ENCODE measurements at regions not wholly inside any gene's neighbourhood (a gene's known extent, or its start where the extent isn't known, plus 50 kb on each side); places are given as distances from the start of the nearest gene placed in this dataset.
"Not testable (repeated sequence)": the region's sequence is repeated elsewhere in the genome, so short reads cannot be mapped to it uniquely, and the experiment has no call there.

DNA sequence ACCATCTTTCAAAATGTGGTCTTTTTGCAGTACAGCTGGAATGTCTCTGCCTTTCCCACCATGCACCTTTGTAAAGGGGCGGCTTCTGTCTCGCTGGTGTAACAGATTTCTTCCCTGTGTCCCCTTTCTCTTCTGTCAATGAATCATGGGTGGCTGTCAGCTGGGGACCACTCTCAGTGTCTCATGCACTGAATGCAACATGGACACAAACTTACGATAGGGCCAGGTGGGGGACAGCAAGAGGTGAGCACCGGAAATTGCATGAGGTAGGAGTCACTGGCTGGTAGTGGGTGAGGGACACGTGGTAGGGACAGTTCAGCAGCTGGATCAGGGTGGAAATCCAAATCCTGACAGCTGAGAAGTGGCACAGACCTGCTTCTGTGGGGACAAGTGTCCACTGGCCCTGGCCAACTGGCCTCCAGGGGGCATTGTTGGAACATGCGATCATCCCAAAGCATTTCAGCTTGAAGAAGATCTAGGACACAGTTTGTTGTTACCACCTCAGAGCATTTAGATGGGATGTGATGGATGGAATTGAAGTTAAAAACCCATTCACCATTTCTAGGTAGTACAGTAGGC is 1383.5 kb downstream of the CDH12 start:
- H3K9me3 ChIP-seq (replicated peaks; ENCODE audit: control insufficient read depth, insufficient read depth, low read length); H3K27ac ChIP-seq (ENCODE audit: control insufficient read depth, insufficient read depth); intact Hi-C loops (cut with micrococcal nuclease; ENCODE audit: unreplicated experiment); H3K4me3 ChIP-seq; H2AFZ ChIP-seq (ENCODE audit: control insufficient read depth, low read depth, low read length); FAIRE-seq; H3K36me3 ChIP-seq (ENCODE audit: control insufficient read depth in 2 of 2, insufficient read depth in 2 of 2, low read length in 1 of 2); H3K27me3 ChIP-seq (replicated peaks in 1 of 2; ENCODE audit: control insufficient read depth in 2 of 2, insufficient read depth in 2 of 2, low read length in 1 of 2); H3K4me1 ChIP-seq (ENCODE audit: control insufficient read depth, insufficient read depth, low read length); POLR2A ChIA-PET; CTCF ChIA-PET; DNase-seq (ENCODE audit: low read depth, low spot score); BruUV-seq (replicated peaks); H3K9ac ChIP-seq (ENCODE audit: control insufficient read depth, insufficient read depth, low read length); RAD21 ChIA-PET (ENCODE audit: unreplicated experiment); in situ Hi-C loops (cut with MboI); H3K4me2 ChIP-seq (ENCODE audit: control insufficient read depth, insufficient read depth); SMC1A ChIA-PET (ENCODE audit: uncharacterized antibody, unreplicated experiment); H4K20me1 ChIP-seq (ENCODE audit: control insufficient read depth, insufficient read depth); H3K79me2 ChIP-seq (ENCODE audit: control insufficient read depth, insufficient read depth, low read length): not testable (repeated sequence)
- TF ChIP-seq, protein P1, sequence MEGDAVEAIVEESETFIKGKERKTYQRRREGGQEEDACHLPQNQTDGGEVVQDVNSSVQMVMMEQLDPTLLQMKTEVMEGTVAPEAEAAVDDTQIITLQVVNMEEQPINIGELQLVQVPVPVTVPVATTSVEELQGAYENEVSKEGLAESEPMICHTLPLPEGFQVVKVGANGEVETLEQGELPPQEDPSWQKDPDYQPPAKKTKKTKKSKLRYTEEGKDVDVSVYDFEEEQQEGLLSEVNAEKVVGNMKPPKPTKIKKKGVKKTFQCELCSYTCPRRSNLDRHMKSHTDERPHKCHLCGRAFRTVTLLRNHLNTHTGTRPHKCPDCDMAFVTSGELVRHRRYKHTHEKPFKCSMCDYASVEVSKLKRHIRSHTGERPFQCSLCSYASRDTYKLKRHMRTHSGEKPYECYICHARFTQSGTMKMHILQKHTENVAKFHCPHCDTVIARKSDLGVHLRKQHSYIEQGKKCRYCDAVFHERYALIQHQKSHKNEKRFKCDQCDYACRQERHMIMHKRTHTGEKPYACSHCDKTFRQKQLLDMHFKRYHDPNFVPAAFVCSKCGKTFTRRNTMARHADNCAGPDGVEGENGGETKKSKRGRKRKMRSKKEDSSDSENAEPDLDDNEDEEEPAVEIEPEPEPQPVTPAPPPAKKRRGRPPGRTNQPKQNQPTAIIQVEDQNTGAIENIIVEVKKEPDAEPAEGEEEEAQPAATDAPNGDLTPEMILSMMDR (IDR thresholded peaks at IDR 0.05 in 2 of 3, conservative IDR thresholded peaks at IDR 0.05 in 1 of 3; ENCODE audit: control insufficient read depth in 2 of 3, extremely low read depth in 1 of 3, insufficient read depth in 1 of 3, low read depth in 3 of 3, low read length in 3 of 3), result peak in 1 of 3 experiments; percentile 24; a peak in 2 of 6 replicates
- 97% methylated on average over 6 of the region's 6 CpGs for WGBS (ENCODE audit: insufficient coverage, insufficient replicate concordance, low lambda C conversion rate, missing lambda C conversion rate)
- peak; percentile 51 for ATAC-seq

DNA sequence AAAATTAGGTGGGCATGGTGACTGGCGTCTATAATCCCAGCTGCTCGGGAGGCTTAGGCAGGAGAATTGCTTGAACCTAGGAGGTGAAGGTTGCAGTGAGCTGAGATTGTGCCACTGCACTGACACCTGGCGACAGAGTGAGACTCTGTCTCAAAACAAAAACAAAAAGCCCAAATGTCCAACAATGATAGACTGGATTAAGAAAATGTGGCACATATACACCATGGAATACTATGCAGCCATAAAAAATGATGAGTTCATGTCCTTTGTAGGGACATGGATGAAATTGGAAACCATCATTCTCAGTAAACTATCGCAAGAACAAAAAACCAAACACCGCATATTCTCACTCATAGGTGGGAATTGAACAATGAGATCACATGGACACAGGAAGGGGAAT is 1385.6 kb downstream of the CDH12 start:
- ATAC-seq; H3K9me3 ChIP-seq (replicated peaks; ENCODE audit: control insufficient read depth, insufficient read depth, low read length); H3K4me1 ChIP-seq (ENCODE audit: control insufficient read depth, insufficient read depth, low read length); FAIRE-seq; POLR2A ChIA-PET; SMC1A ChIA-PET (ENCODE audit: uncharacterized antibody, unreplicated experiment); H3K27ac ChIP-seq (ENCODE audit: control insufficient read depth, insufficient read depth); H4K20me1 ChIP-seq (ENCODE audit: control insufficient read depth, insufficient read depth); H3K36me3 ChIP-seq (ENCODE audit: control insufficient read depth in 2 of 2, insufficient read depth in 2 of 2, low read length in 1 of 2); H3K4me2 ChIP-seq (ENCODE audit: control insufficient read depth, insufficient read depth); H3K27me3 ChIP-seq (replicated peaks in 1 of 2; ENCODE audit: control insufficient read depth in 2 of 2, insufficient read depth in 2 of 2, low read length in 1 of 2); H3K9ac ChIP-seq (ENCODE audit: control insufficient read depth, insufficient read depth, low read length); H3K79me2 ChIP-seq (ENCODE audit: control insufficient read depth, insufficient read depth, low read length); H2AFZ ChIP-seq (ENCODE audit: control insufficient read depth, low read depth, low read length); RAD21 ChIA-PET (ENCODE audit: unreplicated experiment); CTCF ChIA-PET; intact Hi-C loops (cut with micrococcal nuclease; ENCODE audit: unreplicated experiment); H3K4me3 ChIP-seq; in situ Hi-C loops (cut with MboI); BruUV-seq (replicated peaks); DNase-seq (ENCODE audit: low read depth, low spot score): not testable (repeated sequence)
- 90% methylated on average over 2 of the region's 5 CpGs for WGBS (ENCODE audit: insufficient coverage, insufficient replicate concordance, low lambda C conversion rate, missing lambda C conversion rate)

DNA sequence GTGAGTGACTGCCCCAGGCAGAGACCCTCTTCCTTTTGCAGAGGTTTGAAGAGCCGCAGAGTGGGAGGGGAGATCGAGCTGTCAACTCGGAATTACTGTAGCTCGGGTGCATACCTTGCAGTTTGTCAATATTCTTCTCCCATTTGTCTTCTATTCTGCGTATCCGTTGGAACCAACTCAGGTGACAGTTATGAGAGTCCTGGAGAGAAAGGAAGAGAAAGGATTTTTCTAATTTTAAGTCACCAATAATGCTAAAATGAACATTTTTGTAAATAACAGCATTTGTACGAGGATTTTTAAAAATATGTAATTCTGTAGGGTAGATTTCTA is 1393.4 kb downstream of the CDH12 start:
- SMC1A ChIA-PET (ENCODE audit: uncharacterized antibody, unreplicated experiment); H3K27ac ChIP-seq (ENCODE audit: control insufficient read depth, insufficient read depth); H3K36me3 ChIP-seq (ENCODE audit: control insufficient read depth in 2 of 2, insufficient read depth in 2 of 2, low read length in 1 of 2); CTCF ChIA-PET; H3K4me1 ChIP-seq (ENCODE audit: control insufficient read depth, insufficient read depth, low read length); in situ Hi-C loops (cut with MboI); H3K4me2 ChIP-seq (ENCODE audit: control insufficient read depth, insufficient read depth); DNase-seq (ENCODE audit: low read depth, low spot score); RAD21 ChIA-PET (ENCODE audit: unreplicated experiment); H3K79me2 ChIP-seq (ENCODE audit: control insufficient read depth, insufficient read depth, low read length); H3K27me3 ChIP-seq (replicated peaks in 1 of 2; ENCODE audit: control insufficient read depth in 2 of 2, insufficient read depth in 2 of 2, low read length in 1 of 2); H3K9me3 ChIP-seq (replicated peaks; ENCODE audit: control insufficient read depth, insufficient read depth, low read length); H4K20me1 ChIP-seq (ENCODE audit: control insufficient read depth, insufficient read depth); intact Hi-C loops (cut with micrococcal nuclease; ENCODE audit: unreplicated experiment); POLR2A ChIA-PET; ATAC-seq; FAIRE-seq: not testable (repeated sequence)
- Histone ChIP-seq H2AFZ (ENCODE audit: control insufficient read depth, low read depth, low read length) (peak overlapping the region; percentile 67), H3K9ac (ENCODE audit: control insufficient read depth, insufficient read depth, low read length) (peak overlapping the region; percentile 48; the same call in 1 of the 2 replicates), H3K4me3 (peak overlapping the region; percentile 60; the same call in 1 of the 2 replicates)
- no CpG with 5 or more reads among the region's 7 CpGs for WGBS (ENCODE audit: insufficient coverage, insufficient replicate concordance, low lambda C conversion rate, missing lambda C conversion rate)
- BruUV-seq (replicated peaks), result TSS peak; percentile 72

All from GM12878 (cell line).